ENCODE measurements at regions not wholly inside any gene's neighbourhood (a gene's known extent, or its start where the extent isn't known, plus 50 kb on each side); places are given as distances from the start of the nearest gene placed in this dataset.

DNA sequence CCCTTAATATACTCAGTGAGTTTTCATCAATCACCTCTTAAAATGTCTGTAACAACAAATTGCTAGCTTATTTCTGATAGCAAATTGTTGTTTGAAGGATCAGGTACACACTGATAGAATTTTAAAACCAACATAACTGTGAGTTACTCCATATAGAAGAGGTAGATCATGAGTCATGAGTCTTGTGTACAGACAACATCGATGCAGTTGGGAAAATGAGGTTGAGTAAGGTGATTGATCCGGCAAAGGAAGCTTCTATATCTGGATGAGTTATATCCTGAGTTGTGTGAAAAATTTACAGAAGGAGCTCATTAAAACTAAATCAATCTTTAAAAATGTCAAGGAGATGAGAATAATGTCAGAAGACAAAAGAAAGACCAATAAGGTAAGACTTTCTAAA is 604.6 kb upstream of the RGMB start:
- TF ChIP-seq TAF1 (IDR thresholded peaks at IDR 0.05; ENCODE audit: borderline replicate concordance, insufficient read depth, low read length), result no peak
- TF ChIP-seq SIN3A (IDR thresholded peaks at IDR 0.05; ENCODE audit: borderline replicate concordance, insufficient read depth, low read length), result no peak
- TF ChIP-seq POLR2AphosphoS5 (IDR thresholded peaks at IDR 0.05; ENCODE audit: low read depth, low read length), result no peak
